K562 (cell line): ENCODE measurements at regions not wholly inside any gene's neighbourhood (a gene's known extent, or its start where the extent isn't known, plus 50 kb on each side); places are given as distances from the start of the nearest gene placed in this dataset.

Experiments used
- ATF2 ChIP-seq: sonication (generic); formaldehyde crosslinking; IDR thresholded peaks from 2 replicates; pipeline ENCODE4 v1.8.1; 2022; ENCODE audit warnings: missing genetic modification reagents
- BCL6 ChIP-seq: fragments of 250-450 bp; sonication (Bioruptor Pico); IDR thresholded peaks from 2 replicates; pipeline ENCODE4 v1.4.0; 2020
- ETS2 ChIP-seq: IDR thresholded peaks from 2 replicates; pipeline ENCODE4 v1.6.1; 2016; ENCODE audit warnings: borderline replicate concordance, missing genetic modification characterization, mild to moderate bottlenecking, moderate library complexity, missing compliant biosample characterization; ENCODE audit not compliant: poor library complexity, severe bottlenecking
- HINFP ChIP-seq: fragments of 450-650 bp; conservative IDR thresholded peaks from 2 replicates; pipeline ENCODE4 v1.6.1; 2016; ENCODE audit warnings: missing genetic modification characterization, low read depth, mild to moderate bottlenecking, control low read depth, missing compliant biosample characterization
- HMBOX1 ChIP-seq: sonication (generic); IDR thresholded peaks from 2 replicates; pipeline ENCODE4 v1.6.1; 2016
- KAT2B ChIP-seq: IDR thresholded peaks from one replicate; pipeline ENCODE4 v1.6.1; 2012; ENCODE audit warnings: low read depth, mild to moderate bottlenecking, control low read depth, inconsistent platforms, low read length, moderate library complexity
- L3MBTL2 ChIP-seq: fragments of 450-650 bp; IDR thresholded peaks from 2 replicates; pipeline ENCODE4 v1.6.1; 2016; ENCODE audit warnings: mild to moderate bottlenecking, moderate library complexity
- MLLT1 ChIP-seq, 2 experiments: fragments of 450-650 bp; IDR thresholded peaks; 2 replicates each; pipeline ENCODE4 v1.6.1; 2016
- RHOXF2B ChIP-seq: fragments of 250-450 bp; sonication (Bioruptor Pico); conservative IDR thresholded peaks from 2 replicates; pipeline ENCODE4 v1.5.1; 2021
- SMAD3 ChIP-seq: fragments of 450-650 bp; formaldehyde crosslinking; conservative IDR thresholded peaks from 2 replicates; pipeline ENCODE4 v1.4.0; 2020; ENCODE audit warnings: mild to moderate bottlenecking
- TAF7 ChIP-seq: fragments of 450-650 bp; IDR thresholded peaks from 2 replicates; pipeline ENCODE4 v1.6.1; 2016; ENCODE audit warnings: missing genetic modification characterization, missing compliant biosample characterization
- TBL1XR1 ChIP-seq, 2 experiments: IDR thresholded peaks; 2 replicates each; pipeline ENCODE4 v1.6.1; 2012; ENCODE audit warnings: improper control_type of control experiment in 2 of 2, low read length in 2 of 2, mild to moderate bottlenecking in 1 of 2
- THRAP3 ChIP-seq: fragments of 450-650 bp; IDR thresholded peaks from 2 replicates; pipeline ENCODE4 v1.6.1; 2016; ENCODE audit warnings: mild to moderate bottlenecking, inconsistent platforms, borderline replicate concordance
- ZBED1 ChIP-seq: IDR thresholded peaks from 2 replicates; pipeline ENCODE4 v1.6.1; 2014
- ZNF165 ChIP-seq: fragments of 250-450 bp; sonication (Bioruptor Pico); IDR thresholded peaks from 2 replicates; pipeline ENCODE4 v1.4.0; 2020; ENCODE audit warnings: borderline replicate concordance
- ZNF274 ChIP-seq: IDR thresholded peaks from 2 replicates; pipeline ENCODE4 v1.6.1; 2011; ENCODE audit warnings: low read depth, mild to moderate bottlenecking, low read length, moderate library complexity, borderline replicate concordance
- ZNF512 ChIP-seq: IDR thresholded peaks from 2 replicates; pipeline ENCODE4 v1.6.1; 2016; ENCODE audit warnings: missing genetic modification characterization, missing compliant biosample characterization

GRCh38 chr1:20430355-20431175 lies 55.4 kb downstream of the CAMK2N1 start (continued):
- TF ChIP-seq MLLT1 (IDR thresholded peaks at IDR 0.05) (no peak; a peak in 1 of 4 replicates), L3MBTL2 (no peak), SMAD3 (no peak), KAT2B (no peak), ETS2 (no peak), ATF2 (no peak), RHOXF2B (no peak), ZNF165 (no peak), HMBOX1 (no peak), ZNF512 (tag) (no peak), TAF7 (no peak), ZNF274 (no peak), ZBED1 (no peak), THRAP3 (no peak), TBL1XR1 (IDR thresholded peaks at IDR 0.05; ENCODE audit: low read length in 2 of 2) (no peak), BCL6 (CRISPR knock-in tag) (no peak), HINFP (tag) (no peak)
